Fibroblast of lung (primary cell): ENCODE measurements at regions not wholly inside any gene's neighbourhood (a gene's known extent, or its start where the extent isn't known, plus 50 kb on each side); places are given as distances from the start of the nearest gene placed in this dataset.

ENCODE experiments used
- DNase-seq, 2 donors: peaks; one replicate each; pipeline versions ENCODE4 v3.0.0 to v3.0.0-alpha.2; 2010; ENCODE audit warnings: low read depth in 2 of 2
- H2AFZ ChIP-seq: 2 replicates; pipeline ENCODE4 v1.5.1; 2012; ENCODE audit warnings: low read length, control low read depth, inconsistent platforms
- H3K27ac ChIP-seq: 2 replicates; pipeline ENCODE4 v1.5.1; 2011; ENCODE audit warnings: low read length, control low read depth; ENCODE audit not compliant: insufficient read depth
- H3K27me3 ChIP-seq: 2 replicates; pipeline ENCODE4 v1.5.1; 2011; ENCODE audit warnings: mild to moderate bottlenecking, low read length; ENCODE audit not compliant: control insufficient read depth, insufficient read depth
- H3K36me3 ChIP-seq: 2 replicates; pipeline ENCODE4 v1.5.1; 2011; ENCODE audit warnings: low read length; ENCODE audit not compliant: control insufficient read depth, insufficient read depth
- H3K4me1 ChIP-seq: 2 replicates; pipeline ENCODE4 v1.5.1; 2011; ENCODE audit warnings: low read length; ENCODE audit not compliant: control insufficient read depth, insufficient read depth; ENCODE audit errors: extremely low read depth
- H3K4me2 ChIP-seq: 2 replicates; pipeline ENCODE4 v1.5.1; 2011; ENCODE audit warnings: low read length, control low read depth; ENCODE audit not compliant: insufficient read depth; ENCODE audit errors: extremely low read depth
- H3K4me3 ChIP-seq, 4 experiments: fragments of 200-600 bp in 1 of 4; sonication (generic) in 1 of 4; replicated peaks in 1 of 4; 2 replicates each; pipeline ENCODE4 v1.5.1; 2011 to 2016; ENCODE audit warnings: low read length in 4 of 4, low read depth in 3 of 4, mild to moderate bottlenecking in 3 of 4, control low read depth in 2 of 4, inconsistent platforms in 1 of 4, mixed read lengths in 1 of 4; ENCODE audit not compliant: insufficient read depth in 1 of 4; ENCODE audit errors: control extremely low read depth in 1 of 4
- H3K79me2 ChIP-seq: 2 replicates; pipeline ENCODE4 v1.5.1; 2012; ENCODE audit warnings: mild to moderate bottlenecking, low read length, inconsistent platforms; ENCODE audit not compliant: control insufficient read depth, insufficient read depth
- H3K9ac ChIP-seq: 2 replicates; pipeline ENCODE4 v1.5.1; 2011; ENCODE audit warnings: mild to moderate bottlenecking, low read length, control low read depth; ENCODE audit not compliant: insufficient read depth
- H3K9me3 ChIP-seq: 2 replicates; pipeline ENCODE4 v1.5.1; 2012; ENCODE audit warnings: low read depth, low read length; ENCODE audit not compliant: control insufficient read depth, insufficient read depth
- H4K20me1 ChIP-seq: 2 replicates; pipeline ENCODE4 v1.5.1; 2011; ENCODE audit warnings: low read length; ENCODE audit not compliant: control insufficient read depth, insufficient read depth; ENCODE audit errors: extremely low read depth
- CTCF ChIP-seq, 2 donors: IDR thresholded peaks in 1 of 2; conservative IDR thresholded peaks in 1 of 2; 1 replicate in 1 of 2; 2 replicates in 1 of 2; pipeline ENCODE4 v1.5.1; 2011 to 2012; ENCODE audit warnings: low read length in 2 of 2, control low read depth in 1 of 2, inconsistent platforms in 1 of 2, low read depth in 1 of 2, mild to moderate bottlenecking in 1 of 2
- EZH2 ChIP-seq: IDR thresholded peaks from 2 replicates; pipeline ENCODE4 v1.5.1; 2012; ENCODE audit warnings: low read length, control low read depth, mild to moderate bottlenecking; ENCODE audit errors: missing control alignments

DNA sequence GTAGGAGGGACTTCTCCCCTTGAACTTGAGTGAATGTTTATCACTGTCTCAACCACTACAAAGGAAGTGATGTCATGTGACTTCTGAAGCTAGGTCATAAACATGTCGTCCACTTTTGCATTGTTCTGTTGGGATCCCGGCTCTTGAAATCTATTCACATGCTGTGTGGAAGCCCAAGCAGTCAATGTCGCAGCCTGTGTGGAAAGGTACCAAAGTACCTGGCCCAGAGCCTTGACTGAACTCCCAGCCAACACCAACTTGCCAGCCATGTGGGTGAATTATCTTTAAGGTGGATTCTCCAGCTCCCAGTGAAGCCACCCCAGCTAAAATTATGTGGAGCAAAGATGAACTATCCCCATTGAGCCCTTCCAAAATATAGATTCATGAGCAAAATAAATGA is 85.0 kb upstream of the USP38 start:
- TF ChIP-seq EZH2 (no peak), CTCF (conservative IDR thresholded peaks at IDR 0.05 in 1 of 2, IDR thresholded peaks at IDR 0.05 in 1 of 2; ENCODE audit: low read depth in 1 of 2, low read length in 2 of 2) (no peak)

DNA sequence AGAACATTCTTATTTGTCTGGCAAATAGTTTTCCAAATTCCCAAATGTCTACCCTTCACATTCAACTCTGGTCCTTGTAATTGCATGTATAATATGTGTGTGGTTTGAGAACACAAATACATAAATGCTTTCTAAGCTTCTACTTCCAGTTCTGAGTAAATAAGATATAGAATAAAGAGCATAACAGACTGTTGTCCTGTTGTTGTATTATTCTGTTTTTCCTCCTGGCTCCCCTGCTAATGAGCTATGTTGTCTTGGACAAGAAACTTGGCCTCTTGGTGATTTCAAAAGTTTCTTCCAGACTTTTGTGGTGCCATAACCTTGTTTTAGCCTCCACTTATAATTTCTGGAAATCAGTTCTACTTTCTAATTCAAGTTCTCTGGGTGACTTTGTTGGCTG is 75.3 kb upstream of the USP38 start:
- Histone ChIP-seq H3K4me2 (no peak overlapping the region), H3K9me3 (no peaks in the 10 kb centered on the region), H3K27me3 (no peaks in the 10 kb centered on the region), H3K79me2 (no peaks in the 10 kb centered on the region), H3K27ac (no peak overlapping the region), H4K20me1 (no peaks in the 10 kb centered on the region), H2AFZ (no peak overlapping the region), H3K4me3 (no peak overlapping the region), H3K9ac (no peak overlapping the region), H3K36me3 (no peaks in the 10 kb centered on the region), H3K4me1 (no peaks in the 10 kb centered on the region)
- TF ChIP-seq EZH2 (no peak), CTCF (conservative IDR thresholded peaks at IDR 0.05 in 1 of 2, IDR thresholded peaks at IDR 0.05 in 1 of 2; ENCODE audit: low read depth in 1 of 2, low read length in 2 of 2) (no peak)
- no peak for DNase-seq

More for the DNA sequence above, 85.0 kb upstream of the USP38 start:
- no peaks in the 10 kb centered on the region for H3K79me2 ChIP-seq
- no peak overlapping the region for H2AFZ ChIP-seq
- H4K20me1 ChIP-seq, result no peaks in the 10 kb centered on the region
- H3K36me3 ChIP-seq, result no peaks in the 10 kb centered on the region
- H3K4me2 ChIP-seq, result no peak overlapping the region
- H3K9ac ChIP-seq, result no peak overlapping the region
- H3K4me1 ChIP-seq, result no peaks in the 10 kb centered on the region
- no peaks in the 10 kb centered on the region for H3K9me3 ChIP-seq
- no peak overlapping the region for H3K4me3 ChIP-seq
- no peak for DNase-seq
- no peaks in the 10 kb centered on the region for H3K27me3 ChIP-seq
- no peak overlapping the region for H3K27ac ChIP-seq

- Histone ChIP-seq H4K20me1 (no peaks in the 10 kb centered on the region), H3K79me2 (no peaks in the 10 kb centered on the region), H3K9me3 (no peaks in the 10 kb centered on the region), H3K9ac (no peak overlapping the region), H3K27ac (no peak overlapping the region), H3K4me1 (no peaks in the 10 kb centered on the region), H3K4me3 (no peak overlapping the region), H3K36me3 (no peaks in the 10 kb centered on the region), H3K4me2 (no peak overlapping the region), H2AFZ (no peak overlapping the region), H3K27me3 (no peaks in the 10 kb centered on the region)
- DNase-seq, result no peak
- TF ChIP-seq CTCF (conservative IDR thresholded peaks at IDR 0.05 in 1 of 2, IDR thresholded peaks at IDR 0.05 in 1 of 2; ENCODE audit: low read depth in 1 of 2, low read length in 2 of 2) (no peak), EZH2 (no peak)
Observed at GRCh38 chr4:143118663-143119062, 66.1 kb upstream of the USP38 start.
